ENCODE measurements at regions not wholly inside any gene's neighbourhood (a gene's known extent, or its start where the extent isn't known, plus 50 kb on each side); places are given as distances from the start of the nearest gene placed in this dataset.
"Not testable (repeated sequence)": the region's sequence is repeated elsewhere in the genome, so short reads cannot be mapped to it uniquely, and the experiment has no call there.

DNA sequence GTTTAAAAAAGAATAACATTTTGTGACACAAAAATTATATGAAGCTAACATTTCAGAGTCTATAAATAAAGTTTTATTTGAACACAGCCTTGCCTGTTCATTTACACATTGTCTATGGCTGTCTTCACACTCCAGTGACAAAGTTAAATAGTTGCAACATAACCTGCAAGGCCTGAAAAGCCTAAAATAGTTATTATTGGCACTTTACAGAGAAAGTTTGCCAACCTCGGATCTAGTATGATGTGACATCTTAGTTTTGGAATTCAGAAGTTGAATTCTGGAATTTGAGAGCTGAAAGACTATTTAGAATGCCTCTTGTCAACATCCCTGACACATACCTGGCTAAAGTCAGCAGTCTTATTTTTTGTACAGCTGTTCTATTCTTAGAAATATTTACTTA, 68.3 kb downstream of the DYRK2 start:
- no peak for DNase-seq

DNA sequence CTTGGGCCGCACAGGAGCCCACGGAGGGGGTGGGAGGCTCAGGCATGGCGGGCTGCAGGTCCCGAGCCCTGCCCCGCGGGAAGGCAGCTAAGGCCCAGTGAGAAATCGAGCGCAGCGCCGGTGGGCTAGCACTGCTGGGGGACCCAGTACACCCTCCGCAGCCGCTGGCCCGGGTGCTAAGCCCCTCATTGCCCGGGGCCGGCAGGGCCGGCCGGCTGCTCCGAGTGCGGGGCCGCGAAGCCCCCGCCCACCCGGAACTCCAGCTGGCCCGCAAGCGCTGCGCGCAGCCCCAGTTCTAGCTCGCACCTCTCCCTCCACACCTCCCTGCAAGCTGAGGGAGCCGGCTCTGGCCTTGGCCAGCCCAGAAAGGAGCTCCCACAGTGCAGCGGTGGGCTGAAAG, 70.8 kb downstream of the DYRK2 start:
- DNase-seq = not testable (repeated sequence)

DNA sequence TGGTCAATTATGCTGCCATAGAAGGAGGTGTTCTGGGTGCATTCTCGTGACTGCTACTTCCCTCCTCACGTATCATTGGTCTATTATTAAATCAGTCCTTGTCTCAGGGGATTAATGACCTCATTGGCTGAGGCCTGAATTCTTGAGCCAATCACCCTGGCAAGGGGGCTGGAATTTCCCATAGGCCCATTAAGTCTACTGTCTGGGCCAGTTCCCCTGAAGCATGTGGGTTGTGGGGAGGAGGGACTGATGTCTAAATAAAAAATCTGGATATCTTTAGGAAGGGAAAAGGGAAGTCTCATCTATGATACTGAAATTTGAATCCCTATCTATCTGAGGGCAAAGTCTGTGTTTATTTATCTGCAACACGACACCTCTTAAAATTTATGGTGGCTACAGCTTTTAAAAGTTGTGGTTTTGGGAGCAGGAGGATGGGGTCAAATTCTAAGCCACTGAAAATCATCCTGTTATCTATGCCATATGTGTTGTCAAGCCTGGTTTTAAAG, 71.9 kb downstream of the DYRK2 start:
- DNase-seq = no peak

DNA sequence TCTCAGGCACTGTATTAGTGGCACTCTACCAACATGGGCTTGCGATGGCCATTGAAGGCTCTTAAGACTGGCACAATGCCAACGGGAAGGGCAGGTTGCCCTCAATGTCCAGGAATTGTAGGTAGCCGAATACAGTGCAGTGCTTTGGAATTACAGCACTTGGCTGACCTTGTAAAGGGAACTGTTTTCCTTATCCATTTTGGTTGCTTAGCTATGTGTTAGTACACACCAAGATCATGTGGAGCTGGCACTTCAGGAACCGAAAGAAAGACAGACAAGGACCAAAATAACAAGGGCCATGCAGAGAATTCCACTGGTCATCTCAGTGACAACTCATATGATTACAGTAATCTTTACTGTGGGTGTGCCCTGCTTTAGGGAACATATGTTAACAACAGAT, 72.7 kb downstream of the DYRK2 start:
- DNase-seq = no peak

DNA sequence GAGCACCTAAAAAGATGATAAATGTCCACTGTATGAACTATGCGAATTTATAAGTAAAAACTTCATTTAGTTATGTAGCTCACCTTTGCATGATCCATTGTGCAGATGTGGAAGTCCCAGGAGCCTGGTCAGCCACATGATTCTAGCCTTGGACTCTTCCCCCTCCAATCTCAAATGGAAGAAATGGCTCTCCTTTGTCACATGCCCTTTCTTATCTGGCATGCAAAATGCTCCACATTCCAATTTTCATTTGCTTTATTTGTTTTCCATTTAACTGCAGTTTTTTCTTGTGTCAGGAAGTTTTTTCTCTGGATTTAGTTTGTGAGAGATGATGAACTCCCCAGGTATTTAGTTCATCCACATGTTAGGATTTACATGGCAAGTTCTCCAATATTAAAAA, 73.8 kb downstream of the DYRK2 start:
- DNase-seq = no peak

DNA sequence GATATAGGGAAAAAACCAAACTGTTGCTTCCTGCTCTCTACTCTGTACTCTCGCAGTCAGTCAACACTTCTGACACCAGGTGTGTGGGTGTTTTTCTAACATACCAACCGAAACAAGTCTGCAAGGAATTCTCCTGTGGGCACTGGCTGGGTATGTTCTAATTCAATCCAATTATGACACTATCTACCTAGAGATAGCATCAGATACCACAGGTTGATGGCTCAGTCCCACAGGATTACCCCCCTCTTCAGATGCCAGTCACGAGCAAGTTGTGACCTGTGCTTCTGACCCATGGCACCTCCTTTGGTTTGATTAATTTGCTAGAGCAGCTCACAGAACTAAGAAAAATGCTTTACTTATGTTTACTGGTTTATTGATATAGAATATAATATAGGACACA, 78.3 kb downstream of the DYRK2 start:
- DNase-seq = no peak

DNA sequence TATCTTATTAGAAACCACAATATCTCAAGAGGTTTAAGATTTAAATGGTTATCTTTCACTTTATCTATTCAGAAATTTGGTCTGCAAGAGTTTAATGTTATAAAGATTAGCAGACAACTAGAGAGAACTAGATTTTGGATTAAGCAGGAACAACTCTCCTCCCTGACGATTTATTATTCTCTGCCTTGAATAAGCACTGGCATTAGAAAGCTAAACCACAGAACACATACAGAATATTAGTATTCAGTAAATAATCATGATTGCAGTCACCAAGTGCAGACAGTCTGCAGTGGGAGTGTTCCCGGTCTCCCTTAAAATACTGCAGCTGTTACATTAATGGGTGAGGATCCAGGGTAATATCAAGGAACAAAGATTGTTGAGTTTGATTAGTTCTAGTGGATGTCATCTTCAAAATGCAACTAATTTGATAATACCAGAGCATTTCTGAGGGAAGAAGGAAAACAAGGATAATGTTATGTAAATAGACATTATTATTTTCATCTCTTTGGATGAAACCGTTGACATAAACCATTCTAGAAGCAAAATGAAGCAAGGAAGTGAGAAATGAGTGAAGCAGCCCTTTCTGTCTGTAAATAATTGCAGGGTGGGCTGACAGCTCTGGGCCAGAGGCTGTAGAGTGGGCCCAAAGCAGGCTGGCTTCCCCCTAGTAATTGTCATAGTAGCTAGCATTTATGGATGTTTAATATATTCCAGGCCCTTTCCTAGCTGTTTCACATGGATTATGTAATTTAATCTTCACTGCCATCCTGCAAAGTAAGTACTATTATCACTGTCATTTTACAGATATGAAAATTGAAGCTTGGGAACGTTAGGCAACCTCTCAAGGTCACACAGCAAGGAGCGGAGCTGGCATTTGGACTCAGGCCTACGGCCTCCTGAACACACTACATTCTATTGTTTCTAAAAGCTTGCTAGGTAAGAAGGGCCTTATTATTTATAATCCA, 79.4 kb downstream of the DYRK2 start:
- no peak for DNase-seq

DNA sequence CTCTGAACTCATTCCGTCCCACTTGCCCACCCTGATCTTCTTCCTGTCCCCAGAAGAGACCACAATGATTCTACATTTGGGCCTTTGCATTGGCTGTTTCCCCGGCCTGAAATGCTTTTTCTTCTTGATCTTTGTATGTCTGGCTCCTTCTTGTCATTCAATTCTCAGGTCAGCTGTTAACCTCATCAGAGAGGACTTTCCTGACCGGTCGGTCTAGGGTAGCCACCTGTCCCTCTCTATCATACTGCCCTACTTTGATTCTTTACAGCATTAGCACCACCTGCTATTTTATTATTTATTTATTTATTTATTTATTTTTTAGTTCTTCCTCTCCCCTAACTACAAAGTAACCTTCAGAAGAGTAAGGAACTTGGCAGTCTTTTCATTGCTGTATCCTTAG, 84.3 kb downstream of the DYRK2 start:
- no peak for DNase-seq

DNA sequence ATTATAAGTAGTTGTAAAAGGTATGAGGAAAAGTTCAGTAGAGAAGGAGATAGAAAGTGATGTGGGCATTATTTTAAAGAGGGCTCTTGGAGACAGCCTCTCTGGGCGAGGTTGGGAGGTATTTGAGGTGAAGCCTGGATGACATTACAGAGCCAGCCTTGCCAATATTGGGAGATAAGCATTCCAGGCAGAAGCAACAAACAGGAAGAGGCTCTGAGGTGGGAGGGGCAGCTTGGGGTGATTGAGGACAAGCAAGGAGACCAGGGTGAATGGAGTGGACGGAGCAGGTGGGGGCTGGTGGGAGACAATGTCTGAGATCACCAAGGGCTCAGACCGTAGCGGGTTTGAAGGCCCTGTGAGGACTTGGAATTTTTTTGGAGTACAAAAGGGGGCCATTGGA, 87.3 kb downstream of the DYRK2 start:
- DNase-seq = no peak

DNA sequence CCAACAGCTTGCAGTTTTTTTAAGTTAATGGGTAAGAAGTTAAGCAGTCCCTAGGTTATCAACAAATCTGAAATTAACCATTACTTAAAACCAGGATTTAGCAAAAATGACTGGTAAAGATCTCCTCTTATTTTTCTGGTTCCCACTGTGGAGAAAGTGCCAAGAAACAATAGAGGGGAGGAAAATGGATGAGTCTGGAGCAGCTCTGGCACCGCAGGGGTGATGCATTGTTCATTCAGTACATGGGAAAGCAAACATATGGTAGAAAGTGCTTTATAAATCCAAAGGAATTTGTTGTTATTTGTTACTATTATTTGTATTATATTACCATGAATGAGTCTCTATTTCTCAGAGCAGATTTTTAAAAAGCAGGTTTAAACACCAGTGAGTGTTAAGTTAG, 92.2 kb downstream of the DYRK2 start:
- no peak for DNase-seq

DNA sequence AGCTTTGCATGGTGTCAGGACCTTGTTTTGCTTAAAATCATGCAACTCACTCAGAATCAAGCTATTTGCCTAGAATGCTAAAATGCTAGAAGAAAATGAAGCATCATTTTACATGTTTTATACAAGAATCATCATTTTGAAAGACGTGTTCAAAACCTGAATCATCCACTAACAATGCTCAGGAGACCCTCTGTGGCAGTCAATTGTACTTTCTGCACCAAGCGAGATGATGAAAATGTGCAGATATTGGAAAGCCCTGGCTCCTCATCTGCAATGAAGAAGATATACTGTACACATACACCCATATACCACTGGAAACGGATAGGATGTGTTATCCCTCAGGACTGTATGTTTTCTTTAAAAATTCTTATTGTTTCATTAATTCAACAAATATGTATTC, 92.7 kb downstream of the DYRK2 start:
- no peak for DNase-seq

DNA sequence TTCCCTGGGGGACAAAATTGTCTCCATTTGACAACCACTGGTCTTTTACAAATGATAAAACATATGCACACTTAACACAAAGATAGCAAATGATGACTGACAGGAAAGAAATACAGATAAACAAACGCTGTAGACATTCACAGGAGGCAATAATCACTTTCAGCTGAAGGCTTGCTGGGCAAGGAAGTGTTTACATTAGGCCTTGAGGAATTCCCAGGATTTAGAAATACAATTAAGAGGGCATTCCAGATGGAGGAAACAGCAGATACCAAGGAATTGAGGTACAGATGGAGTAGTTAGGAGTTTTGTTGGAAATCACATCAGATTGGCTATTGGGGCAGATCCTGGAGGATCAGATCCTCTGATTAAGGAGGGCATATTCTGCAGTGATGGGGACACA, 93.9 kb downstream of the DYRK2 start:
- no peak for DNase-seq

DNA sequence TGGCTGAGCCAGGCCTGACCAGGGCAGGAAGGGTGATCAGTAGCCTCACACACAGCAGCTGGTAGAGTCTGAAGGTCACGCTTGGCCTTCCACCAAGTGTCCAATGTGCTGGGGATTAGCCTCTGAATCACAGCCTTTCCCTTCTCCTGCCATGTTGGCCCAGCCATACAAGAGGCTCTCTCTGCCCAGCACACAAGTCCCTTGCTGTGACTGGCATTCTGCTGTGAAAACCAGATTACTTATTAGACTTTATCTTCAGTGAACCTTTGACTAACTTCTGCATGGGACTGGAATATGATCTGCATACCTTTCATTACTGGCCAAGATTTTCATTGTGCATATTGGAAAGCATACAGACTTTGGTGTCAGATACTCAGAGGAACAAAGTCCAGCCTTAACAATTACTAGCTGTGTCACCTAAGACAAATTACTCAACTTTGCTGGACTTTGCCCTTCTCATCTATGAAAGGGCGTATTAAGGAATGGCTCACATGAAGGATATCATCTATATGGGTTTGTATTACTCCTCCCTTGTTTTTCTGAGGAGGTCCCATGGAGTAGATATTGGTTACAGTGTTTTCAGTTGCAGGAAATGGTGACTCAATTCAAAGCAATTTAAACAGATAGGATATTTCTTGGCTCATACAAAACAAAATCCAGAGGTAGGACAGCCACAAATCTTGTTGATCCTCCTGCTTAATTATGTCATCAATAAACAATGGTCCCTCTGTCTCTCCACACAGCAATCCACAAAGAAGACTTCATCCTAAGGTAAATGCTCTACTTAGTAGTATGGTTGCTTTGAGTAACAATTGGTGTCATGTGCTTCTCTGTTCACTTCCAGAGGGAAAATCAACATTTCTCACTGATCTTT, 99.6 kb downstream of the DYRK2 start:
- DNase-seq = no peak

DNA sequence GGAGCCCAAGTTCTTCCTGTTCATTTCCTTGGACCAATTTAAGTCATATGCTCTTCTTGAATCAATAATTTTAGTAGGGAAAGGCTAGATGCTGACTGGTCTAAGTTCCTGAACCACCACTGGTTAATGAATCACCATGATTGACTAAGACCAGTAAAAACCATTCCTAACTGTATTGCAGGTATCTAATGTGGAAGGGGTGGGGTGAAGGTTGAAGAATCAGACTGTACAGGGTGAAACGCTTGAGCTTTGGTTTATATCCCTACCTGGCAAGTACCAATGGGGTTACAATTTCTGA, 100.1 kb downstream of the DYRK2 start:
- no peak for DNase-seq

DNA sequence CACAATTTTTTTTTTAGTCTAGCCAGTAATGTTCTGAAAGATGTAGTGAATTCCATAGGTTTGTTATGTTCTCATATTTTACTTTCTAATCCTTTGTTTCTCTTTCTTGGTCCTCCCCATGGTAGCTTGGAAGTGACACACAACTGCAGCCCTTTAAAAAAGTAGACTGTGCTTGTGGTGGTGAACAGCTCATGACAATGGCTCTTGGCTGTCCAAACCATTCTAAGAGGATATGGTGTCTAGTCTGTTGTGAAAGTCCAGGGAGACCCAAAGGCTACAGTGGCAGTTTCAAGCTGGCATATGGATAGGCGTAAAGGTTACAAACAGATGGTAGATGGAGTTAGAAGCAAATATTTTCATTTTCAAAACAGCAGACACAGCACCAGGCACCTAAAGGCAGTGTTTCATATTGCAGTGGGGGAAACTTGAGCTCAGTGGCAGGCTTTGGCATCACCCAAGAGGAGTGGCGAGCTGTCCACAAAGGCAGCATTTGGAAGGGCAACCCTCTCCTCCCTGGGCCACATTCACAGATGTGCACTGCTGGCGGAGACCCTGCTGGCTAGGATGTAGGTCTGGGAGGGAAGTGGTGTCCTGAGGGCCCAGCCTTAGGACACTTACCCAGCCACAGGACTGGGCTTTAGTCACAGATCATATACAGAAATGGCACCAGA, 102.1 kb downstream of the DYRK2 start:
- no peak for DNase-seq

DNA sequence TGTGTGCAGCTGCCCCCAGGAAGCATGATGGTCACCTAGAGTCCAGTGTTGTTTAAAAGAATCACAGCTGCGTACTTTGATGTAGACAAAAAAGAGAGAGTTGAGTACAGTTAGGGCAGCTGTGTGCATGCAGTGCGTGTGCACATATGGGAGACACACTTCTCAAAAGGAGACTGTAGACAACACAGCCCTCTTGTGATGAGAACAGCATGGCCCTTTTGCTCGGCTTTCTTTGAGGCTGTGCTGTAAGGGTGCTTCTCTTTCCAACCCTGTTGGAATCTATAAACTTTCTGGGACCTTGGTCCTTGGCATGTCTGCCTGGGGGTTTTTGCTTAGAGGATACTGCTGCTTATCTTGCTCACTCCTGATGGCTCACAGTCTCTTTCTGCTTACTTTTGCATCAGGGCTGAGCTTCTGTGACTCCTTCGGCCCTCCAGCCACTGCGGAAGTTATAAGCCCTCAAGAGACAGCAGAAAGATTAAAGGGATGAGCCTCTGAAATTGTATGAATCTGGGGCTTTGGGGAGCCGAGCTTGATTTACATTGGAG, 102.9 kb downstream of the DYRK2 start:
- no peak for DNase-seq

DNA sequence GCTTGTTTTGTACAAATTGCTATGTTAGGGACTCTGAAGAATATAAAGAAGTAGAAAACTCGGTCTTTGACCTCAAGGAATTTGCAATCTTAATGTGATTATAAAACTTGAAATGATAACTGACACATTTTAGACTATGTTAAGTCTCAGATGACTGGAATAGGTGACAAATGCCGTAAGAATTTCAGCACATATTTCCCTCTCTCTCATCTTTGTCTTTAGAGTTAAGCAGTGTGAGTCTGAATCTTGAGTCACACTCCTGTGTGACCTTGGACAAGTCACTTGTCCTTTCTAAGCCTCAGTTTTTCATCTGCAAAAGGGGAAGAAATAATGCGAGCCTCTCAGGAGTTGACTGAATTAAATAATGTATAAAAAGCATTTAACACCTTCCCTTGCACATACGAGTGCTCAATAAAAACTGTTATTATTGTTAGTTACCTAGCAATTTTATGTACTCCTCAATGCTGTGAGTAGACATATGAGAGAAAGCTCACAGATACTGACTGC, 103.7 kb downstream of the DYRK2 start:
- DNase-seq = no peak

DNA sequence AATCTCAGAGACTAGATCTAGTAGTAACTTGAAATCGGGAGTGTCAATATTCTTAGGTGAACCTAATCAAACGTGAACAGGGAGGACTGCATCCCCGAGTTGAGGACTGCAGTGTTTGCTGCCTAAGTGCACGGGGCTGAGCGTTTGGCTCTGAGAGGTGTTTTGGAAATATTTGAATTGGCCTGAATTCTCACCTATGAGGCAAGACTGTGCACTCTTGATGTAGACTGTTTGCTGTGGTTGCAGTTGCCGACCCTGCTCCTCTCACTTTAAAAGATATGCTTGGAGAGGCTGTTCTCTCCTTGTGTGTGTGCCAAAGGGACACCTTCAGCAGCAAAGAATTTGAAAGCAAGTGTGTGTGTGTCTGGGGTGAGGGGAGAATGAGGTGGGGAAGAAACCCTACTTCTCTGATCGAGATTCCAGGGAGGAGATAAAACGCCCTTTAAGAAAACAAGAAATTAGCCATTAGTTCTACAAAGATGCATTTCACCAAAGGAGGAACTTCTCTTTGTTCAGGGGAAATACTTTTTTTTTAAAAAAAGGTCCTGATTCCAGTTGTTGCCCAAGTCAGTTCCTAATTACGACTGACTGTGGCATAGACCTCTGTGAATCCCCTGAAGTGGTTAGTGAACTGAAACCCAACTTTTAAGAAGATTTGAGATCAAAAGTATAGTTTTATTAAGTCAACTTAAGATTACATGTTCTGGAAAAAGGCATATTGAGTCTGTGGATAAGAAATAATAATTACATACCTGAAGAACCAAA, 106.6 kb downstream of the DYRK2 start:
- DNase-seq = no peak

DNA sequence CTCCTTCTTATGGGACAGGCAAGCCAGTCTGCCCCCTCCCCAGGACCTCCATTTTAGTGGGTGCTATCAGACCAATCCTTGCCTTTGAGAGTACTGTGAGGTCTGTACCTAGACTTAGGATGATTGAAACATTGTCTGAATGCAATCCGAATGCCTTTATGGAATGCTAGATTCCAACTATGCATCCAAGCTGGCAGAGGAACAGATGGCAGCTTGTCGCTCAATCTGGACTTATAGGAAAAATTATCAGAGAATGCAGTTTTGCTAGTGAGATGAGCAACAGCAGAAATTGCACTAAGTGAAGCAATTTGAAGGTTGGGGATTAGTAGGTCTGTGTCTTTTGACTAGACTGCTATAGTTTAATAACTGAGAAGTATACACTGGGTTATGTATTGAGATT, 109.1 kb downstream of the DYRK2 start:
- no peak for DNase-seq

DNA sequence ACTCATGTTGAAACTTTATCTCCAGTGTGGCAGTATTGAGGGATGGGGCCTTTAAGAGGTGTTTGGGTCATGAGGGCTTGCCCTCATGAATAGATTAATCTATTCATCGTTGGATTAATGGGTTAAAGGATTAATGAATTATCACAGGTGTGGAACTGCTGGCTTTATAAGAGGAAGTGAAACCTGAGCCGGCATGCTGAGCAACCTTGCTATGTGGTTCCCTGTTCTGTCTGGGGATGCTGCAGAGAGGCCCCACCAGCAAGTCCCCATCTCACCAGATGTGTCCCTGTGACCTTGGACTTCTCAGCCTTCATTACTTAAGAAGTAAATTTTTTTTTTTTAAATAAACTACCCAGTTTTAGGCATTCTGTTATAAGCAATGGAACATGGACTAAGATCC, 109.6 kb downstream of the DYRK2 start:
- DNase-seq = no peak

DNA sequence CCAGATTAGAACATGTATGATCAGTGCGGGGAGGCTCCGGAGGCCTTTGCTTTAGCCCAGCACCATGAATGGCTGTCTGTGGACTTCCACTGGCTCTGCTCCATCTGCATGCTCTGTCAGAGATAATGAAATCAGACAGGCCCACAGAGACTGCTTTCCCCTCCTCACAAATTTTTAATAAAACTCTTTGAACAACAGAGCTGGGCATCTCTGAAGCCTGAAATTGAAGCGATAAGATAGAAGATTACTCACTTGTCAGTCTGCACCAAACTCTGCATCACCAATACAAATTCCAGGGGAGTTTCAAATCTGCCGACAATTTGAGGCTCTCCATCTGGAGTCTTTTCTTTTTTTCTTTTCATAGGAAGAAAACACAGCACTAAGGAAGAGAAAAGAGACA, 110.0 kb downstream of the DYRK2 start:
- no peak for DNase-seq

DNA sequence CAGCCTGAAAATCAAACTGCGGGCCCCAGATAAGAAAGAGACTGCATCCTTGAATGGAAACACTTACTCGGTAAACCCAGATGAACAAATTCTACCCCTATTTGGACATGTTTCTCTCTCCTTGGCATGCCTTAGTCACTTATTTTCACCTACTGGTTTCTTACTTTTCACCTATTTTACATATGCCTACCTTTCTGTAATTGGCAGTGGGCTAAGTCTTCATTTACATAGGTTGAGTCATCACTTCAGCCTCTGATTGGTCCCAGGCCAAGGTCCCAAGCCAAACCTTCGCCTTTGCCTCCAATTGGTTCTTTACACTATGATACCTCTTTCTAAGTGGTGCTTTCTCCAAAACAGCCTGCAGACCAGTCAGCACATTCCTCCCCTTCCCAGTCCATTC, 111.3 kb downstream of the DYRK2 start:
- DNase-seq = peak; percentile 8
